NCI-H146 treated with DMSO at 0.1 percent for 48 hours (cell line): ENCODE measurements at regions not wholly inside any gene's neighbourhood (a gene's known extent, or its start where the extent isn't known, plus 50 kb on each side); places are given as distances from the start of the nearest gene placed in this dataset.

Source experiments
- DNase-seq: peaks from one replicate; lab custom pipeline; 2025; ENCODE audit not compliant: unreplicated experiment; lab: John Stamatoyannopoulos, UW

DNA sequence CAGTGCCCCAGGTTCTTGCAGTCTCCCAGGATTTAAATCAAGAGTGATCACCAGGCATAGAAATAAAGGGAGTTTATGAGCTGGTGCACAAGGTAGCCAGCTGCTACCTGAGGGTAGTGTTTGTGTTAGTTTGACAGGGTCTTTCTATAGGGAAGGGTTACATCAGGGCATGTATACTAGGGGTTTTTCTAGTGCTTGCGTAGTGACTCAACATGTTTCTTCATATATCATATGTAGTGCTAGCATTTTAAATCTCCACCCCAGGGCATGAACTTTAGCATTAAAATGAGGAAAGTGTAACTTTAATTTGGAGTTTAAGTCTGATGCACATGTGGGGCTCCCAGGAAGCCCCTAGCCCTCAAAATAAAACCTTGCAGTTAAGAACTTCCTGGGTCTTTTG, 86.5 kb upstream of the TNR start:
- DNase-seq: no peak

DNA sequence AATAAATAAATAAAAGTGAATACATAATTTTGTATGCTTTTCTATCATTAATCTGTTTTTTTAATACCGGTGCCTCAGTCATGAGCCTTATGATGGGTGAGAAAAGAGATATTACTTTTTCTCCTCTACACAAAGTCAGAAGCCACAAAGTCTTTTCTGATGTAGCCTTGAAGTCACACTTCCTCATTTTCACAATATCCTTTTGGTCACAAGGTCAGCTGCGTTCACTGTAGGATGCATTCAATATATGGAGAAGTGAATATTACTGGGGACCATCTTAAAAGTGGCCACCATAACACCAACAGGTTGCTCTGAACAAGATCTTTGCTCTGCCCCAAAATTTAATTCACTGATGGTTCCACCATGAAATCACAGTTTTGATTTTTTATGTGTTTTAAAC, 83.3 kb upstream of the TNR start:
- no peak for DNase-seq

DNA sequence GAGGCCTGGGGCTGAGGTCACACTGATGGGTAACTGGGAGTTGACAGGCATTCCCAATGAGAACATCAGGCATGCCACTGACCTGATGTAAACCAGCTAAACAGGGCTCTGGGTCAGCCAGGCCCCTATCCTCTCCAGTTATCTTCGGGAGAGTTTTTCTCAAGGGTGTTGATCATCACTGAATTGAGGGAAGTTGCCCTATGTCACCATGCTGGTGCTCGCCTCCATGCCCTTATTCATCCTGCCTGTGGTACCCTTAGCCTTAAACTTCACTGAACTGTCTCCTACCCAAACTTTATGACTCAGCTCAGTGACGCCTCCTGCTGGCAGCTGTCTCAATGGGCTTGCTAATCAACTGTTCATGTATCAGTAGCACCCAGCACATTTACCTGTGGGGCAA, 80.7 kb upstream of the TNR start:
- DNase-seq: no peak

DNA sequence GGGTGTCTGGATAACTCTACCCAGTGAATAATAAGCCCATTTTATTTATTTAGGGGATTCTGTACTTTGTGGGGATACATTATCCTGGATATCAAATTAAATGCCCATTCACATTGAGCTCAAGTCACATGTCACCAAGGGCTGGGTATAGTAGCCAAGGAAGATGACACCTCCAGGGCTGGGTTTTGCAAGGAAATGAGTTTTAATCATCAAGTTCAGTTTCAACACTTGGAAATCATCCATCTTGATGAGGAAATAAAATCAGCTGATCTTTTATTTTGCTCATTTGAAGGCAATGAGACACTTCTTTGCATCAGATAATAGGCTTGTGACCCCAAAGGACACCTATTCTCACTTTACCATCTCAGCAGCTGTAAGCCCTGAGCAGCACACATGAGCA, 80.0 kb upstream of the TNR start:
- no peak for DNase-seq

DNA sequence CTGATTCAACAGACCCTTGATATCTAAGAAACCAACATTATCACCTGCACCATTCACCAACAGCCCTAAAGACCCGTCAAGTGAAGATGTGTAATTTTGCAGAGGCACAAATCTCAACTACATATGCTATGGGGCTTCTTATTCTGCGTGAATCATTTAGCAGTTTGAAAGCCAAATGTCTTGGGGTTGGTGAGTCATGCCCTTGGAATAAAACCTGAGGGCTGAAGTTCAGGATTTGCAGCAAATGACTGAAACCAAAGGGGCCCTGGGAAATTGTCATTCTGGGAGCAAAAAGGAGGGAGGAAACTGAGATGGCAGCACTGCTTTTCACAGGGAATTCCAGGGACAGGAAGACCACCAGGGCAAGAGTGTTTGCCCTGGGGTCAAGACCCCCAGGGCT, 79.2 kb upstream of the TNR start:
- DNase-seq: no peak

DNA sequence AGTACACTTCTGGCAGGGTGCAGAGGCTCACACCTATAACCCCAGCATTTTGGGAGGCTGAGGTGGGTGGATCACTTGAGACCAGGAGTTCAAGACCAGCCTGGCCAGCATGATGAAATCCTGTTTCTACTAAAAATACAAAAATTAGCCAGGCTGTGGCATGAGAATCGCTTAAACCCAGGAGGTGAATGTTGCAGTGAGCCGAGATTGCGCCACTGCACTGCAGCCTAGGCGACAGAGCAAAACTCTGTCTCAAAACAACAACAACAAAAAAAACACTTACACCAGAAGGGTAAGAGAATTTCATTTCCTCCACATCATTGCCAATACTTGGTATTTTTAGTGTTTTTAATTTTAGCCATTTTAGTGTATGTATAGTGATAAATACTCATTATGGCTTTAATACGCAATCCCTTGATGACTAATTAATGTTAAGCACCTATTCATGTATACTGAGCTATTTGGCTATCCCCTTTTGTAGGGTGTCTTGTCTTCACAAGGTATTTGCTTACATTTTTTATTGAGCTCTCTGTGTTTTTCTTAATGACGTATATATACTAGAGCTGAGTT, 77.1 kb upstream of the TNR start:
- no peak for DNase-seq

DNA sequence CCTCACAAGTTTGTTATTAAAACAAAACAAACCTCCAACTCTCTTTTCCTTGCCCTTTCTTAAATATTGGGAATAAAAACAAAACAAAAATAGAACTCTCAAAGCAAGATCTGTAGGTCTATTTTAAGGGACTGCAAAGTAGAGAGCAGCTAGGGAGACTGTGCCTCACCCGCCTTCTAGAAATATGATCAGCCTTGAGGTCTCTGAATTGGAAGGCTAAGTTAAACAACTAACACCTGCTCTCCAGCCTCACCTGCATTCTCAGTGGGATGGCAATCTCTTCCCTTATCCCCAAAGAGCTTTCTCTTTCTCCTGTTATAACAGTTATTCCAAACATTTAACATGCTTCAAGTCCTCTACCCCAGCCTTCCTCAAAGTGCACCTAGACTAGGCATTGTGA, 75.5 kb upstream of the TNR start:
- peak; percentile 33 for DNase-seq

DNA sequence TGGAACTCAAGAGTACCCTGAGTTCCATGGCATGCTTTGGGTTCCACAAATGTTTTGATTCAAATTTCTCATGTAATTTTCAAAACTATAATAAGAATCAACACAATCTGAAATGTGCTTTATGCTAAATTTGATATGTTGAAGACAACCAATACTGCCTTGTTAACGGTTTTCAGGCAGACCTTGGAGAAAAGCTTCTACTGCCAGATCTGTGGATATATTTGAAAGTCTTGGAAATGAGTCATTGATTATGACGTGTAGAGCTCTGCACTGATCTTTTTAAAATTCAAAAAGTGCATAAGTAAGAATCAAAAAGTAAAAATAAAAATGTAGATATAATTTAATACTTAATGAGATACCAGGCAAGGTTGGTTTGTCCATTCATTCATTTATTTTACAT, 74.0 kb upstream of the TNR start:
- no peak for DNase-seq

DNA sequence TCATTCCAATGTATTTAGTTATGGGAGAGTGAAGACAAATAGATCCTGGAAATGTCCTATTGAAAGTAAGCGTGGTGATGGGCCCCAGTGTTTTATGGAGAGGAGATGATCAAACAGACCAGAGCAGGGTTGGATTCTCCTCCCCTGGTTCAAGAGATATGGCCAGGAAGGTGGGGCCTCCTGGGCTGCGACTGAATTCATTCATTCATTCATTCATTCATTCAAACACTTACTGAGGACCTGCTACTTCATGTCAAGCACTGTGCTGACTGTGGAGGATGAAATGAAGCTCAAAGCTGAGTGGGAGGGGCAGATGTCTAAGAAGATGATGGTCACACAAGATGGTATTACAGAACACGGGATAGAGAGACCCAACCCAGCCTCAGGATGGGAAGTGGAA, 71.5 kb upstream of the TNR start:
- no peak for DNase-seq

DNA sequence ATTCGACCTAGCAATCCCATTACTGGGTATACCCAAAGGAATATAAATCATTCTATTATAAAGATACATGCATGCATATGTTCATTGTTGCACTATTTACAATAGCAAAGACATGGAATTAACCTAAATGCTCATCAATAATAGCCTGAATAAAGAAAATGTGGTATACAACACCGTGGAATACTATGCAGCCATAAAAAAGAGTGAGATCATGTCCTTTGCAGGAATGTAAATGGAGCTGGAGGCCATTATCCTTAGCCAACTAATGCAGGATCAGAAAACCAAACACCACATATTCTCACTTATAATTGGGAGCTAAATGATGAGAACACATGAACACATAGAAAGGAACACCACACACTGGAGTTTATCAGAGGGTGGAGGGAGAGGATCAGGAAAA, 69.5 kb upstream of the TNR start:
- no peak for DNase-seq

DNA sequence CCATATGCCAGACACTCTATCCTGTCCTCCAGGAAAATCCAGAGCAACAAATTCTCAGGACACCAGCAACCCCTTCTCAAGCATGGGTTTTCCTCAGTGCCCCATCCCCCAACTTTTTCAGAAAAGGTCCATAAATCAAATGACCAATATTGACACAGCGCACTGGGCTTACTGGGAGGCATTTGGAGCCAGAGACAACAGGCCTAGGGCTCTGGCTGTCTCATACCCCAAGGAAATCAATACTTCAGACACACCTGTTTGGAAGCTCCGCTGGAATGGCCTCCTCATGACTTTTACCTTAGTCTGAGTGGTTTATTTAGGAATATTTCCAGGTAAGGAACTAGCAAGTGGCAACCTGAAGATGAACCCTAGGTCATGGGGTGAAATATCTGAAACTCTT, 66.9 kb upstream of the TNR start:
- DNase-seq: peak; percentile 39

DNA sequence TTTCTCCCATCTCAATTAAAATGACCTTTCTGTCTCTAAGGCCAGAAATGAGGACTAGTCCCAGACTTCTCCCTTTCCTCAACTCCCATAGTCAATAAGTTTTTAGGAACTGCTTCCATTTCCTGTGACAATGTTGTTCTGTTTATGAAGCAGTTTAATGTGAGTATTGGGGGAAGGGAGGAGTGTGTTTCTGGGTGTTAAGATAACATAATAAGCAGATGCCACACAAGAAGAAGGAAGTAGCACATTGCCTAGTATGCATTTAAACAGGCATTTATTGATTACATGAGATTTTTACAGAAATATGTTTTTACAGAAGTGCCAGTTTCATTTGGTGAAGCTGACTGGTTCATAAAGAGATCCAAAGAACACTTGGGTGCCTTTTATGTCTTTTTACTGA, 65.6 kb upstream of the TNR start:
- DNase-seq: no peak

DNA sequence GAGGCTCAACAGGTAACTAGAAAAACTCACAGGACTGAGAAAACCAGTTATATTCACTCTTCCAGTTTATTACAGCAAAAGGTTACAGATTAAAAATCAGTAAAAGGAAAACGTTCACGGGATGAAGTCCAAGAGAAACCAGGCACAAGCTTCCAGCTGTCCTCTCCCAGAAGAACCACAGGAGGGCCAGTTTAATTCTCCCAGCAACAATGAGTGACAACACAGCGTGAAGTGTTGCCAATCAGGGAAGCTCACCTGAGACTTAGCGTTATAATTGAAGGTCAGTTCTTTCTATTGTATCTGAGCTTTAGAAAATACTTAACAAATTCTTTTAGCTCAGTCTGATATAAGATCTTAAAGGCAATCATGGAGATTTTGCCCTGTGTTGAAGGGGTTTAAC, 65.2 kb upstream of the TNR start:
- DNase-seq: peak; percentile 79

DNA sequence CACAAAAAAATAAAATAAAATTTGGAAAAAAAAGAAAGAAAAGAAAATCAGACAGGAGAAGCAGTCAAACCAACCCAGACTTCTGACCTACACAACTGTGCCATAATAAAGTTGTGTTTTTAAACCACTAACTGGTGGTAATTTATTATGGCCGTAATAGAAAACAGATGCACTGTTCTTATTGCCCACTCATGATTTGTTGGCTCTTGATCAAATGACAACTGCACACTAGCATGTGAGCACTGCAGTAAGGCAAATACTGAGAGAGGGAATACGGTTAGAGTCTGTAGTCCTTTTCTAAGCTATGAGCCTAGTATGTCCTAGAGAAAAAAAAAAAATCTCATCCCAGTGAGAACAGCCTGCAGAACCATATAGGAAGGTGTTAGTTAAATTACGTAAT, 61.2 kb upstream of the TNR start:
- DNase-seq: no peak

DNA sequence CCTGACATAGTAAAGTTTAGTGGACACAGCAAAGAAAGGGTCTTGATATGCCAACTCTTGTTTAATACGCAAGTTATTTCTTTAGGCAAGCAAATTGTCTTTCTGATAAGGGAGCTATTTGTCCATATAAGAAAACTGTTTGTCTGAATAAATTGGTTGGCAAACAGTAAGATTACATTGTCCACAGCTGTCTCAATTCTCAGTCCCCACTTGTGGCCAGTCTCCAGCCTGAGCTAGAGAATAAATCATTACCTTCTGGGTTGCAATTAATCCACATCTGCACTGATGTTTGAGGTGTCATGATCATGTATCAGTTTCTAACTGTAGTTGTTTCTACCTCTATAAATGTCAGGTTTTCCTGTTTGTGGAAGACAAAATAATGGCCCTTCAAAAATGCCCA, 60.0 kb upstream of the TNR start:
- DNase-seq: peak; percentile 25

DNA sequence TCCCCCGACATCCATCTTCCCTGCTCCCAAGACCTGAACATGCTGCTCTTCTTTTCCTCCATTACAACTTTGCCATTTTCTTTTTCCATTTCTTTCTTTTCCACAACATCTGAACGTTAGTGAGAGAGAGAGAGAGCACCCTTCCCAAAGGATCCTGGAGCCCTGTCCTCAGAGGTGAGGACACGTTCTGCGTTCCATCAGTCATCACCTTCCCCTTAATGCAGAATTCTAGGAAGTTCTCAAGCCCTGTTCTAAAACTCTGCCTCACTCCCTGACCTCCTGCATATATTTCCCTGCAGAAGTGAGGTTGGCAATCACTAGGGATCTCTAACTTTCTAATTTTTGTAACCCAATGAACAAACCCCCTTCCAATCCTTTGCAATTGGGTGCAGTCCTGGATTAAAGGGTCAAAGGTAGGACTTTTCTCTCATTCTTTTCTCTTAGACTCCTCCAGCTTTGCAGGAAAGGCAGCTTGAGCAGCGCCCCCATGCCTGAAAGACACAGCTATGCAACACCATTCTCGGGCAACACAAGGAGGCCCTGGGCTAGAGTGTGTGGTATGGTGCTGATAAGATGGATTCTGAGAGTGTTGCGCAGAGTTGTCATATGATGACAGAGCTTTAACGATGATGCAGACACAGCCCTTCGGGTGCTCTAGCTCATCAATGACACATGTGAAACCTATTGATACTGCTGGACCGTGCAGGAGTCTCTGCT, 59.2 kb upstream of the TNR start:
- no peak for DNase-seq

DNA sequence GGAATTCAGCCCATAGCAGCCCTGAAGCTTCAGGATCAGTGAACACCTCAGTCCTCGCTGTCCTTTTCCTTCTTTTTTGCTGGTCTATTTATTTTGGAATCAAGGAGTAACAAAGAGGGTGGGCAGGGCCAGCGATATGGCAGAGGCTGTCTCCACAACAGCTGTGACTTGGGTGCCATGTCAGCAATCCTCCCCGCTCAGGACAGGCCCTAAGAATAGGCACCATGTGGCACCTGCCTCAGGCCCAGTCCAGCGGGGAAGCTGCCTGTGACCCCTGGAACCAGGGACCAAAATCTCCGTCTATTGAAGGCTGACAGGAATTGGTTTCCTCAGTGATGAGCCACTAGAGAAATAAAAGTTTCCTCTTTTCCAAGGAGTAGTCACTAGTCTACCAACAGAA, 58.6 kb upstream of the TNR start:
- no peak for DNase-seq

DNA sequence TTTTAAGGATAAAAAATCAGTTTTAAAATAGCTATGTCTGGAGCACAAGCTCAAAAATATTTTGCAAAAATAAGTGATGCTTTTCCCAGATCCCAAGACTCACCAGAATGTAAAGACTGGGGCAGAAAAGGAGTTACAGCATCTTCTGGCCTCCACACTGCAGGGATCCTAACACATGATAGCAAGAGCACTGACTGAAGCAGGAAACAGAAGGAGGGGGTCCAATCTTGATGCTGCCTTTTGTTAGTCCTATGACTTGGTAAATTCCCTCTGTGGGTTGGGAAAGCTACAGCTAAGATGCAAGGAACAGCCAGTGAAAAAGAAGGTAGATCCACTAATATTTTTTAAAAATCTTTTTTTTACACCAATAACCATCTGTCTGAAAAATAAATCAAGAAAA, 54.2 kb upstream of the TNR start:
- DNase-seq: no peak

DNA sequence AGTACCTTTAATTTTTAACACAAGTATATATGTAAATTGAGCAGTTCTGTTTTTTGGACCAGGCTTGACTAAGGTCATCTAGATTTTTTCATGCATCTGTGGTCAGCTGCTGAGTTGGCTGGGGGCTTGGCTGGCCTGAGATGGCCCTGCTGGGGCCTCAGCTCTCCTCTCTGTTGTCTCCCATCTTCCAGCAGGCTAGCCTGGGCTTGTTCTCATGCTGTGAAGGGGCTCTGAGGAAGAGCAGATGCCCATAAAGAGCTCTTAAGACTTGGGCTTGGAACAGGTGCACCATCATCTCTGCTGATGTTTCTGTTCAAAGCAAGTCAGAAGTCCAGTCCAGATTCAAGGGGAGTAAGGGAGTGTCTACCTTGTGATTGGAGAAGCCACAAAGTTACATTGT, 51.2 kb upstream of the TNR start:
- no peak for DNase-seq

DNA sequence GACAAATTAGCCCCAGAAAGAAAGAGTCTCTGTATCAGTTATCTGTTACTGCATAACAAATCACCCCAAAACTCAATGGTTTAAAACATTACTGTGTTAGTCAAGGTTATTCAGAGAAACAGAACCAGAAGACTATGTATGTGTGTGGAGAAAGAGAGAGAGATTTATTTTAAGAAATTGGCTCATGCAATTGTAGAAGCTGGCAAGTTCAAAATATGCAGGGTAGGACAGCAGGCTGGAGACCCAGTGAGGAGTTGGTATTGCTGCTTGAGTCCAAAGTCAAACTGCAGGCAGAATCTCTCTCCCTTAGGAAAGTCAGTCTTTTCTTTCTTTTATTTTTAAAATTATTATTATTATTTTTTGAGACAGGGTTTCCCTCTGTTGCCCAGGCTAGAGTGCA, 50.2 kb upstream of the TNR start:
- DNase-seq: no peak
